ENCODE measurements at regions not wholly inside any gene's neighbourhood (a gene's known extent, or its start where the extent isn't known, plus 50 kb on each side); places are given as distances from the start of the nearest gene placed in this dataset.

DNA sequence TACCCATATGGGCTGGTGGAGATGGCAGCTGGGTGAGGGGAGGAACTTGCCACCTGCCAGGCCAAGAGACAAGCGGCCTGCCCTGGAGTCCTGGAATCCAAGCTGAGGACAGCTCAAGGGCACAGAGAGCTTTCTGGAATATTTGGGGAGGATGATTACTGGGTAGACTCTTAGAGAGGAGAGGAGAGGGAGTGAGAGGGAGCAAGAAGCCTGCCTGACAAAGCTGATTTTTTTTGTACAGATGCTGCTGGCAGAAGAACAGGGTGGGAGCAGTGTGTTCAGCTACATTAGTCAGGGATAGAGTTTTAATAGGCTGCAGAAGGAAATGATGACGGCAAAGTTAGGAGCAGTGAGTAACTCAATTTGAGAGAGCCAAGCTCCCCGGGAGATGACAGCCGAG lies 299.3 kb downstream of the NXPE2 start:
- no peak overlapping the region for H3K4me3 Mint-ChIP-seq (ENCODE audit: unreplicated experiment)
- H3K36me3 Mint-ChIP-seq (ENCODE audit: low read depth, unreplicated experiment) = no peaks in the 10 kb centered on the region
- Histone ChIP-seq H3K36me3 (ENCODE audit: insufficient read depth, low read length) (no peaks in the 10 kb centered on the region), H3K4me3 (ENCODE audit: insufficient read depth, low read depth, low read length) (no peak overlapping the region), H3K79me2 (ENCODE audit: insufficient read depth, low read length) (no peaks in the 10 kb centered on the region), H3K27me3 (ENCODE audit: insufficient read depth, low read length) (no peaks in the 10 kb centered on the region), H3K4me2 (ENCODE audit: low read length) (no peak overlapping the region), H3K27ac (ENCODE audit: low read depth, low read length) (no peak overlapping the region), H2AFZ (ENCODE audit: low read depth, low read length) (no peak overlapping the region), H3K9ac (ENCODE audit: low read length) (no peak overlapping the region), H3K4me1 (ENCODE audit: insufficient read depth, low read length) (no peaks in the 10 kb centered on the region), H3K9me3 (ENCODE audit: insufficient read depth, low read depth, low read length) (no peaks in the 10 kb centered on the region), H4K20me1 (ENCODE audit: insufficient read depth, low read length) (no peaks in the 10 kb centered on the region)
- no peaks in the 10 kb centered on the region for H3K4me1 Mint-ChIP-seq (ENCODE audit: low read depth, unreplicated experiment)
- H3K27me3 Mint-ChIP-seq (ENCODE audit: low read depth, unreplicated experiment) = peaks cover under 1% of the 10 kb centered on the region
- H3K9me3 Mint-ChIP-seq (ENCODE audit: unreplicated experiment) = no peaks in the 10 kb centered on the region
- DNase-seq (ENCODE audit: low read depth) = no peak
- H3K27ac Mint-ChIP-seq (ENCODE audit: unreplicated experiment) = no peak overlapping the region
- no peak for FAIRE-seq
- TF ChIP-seq, protein P1, sequence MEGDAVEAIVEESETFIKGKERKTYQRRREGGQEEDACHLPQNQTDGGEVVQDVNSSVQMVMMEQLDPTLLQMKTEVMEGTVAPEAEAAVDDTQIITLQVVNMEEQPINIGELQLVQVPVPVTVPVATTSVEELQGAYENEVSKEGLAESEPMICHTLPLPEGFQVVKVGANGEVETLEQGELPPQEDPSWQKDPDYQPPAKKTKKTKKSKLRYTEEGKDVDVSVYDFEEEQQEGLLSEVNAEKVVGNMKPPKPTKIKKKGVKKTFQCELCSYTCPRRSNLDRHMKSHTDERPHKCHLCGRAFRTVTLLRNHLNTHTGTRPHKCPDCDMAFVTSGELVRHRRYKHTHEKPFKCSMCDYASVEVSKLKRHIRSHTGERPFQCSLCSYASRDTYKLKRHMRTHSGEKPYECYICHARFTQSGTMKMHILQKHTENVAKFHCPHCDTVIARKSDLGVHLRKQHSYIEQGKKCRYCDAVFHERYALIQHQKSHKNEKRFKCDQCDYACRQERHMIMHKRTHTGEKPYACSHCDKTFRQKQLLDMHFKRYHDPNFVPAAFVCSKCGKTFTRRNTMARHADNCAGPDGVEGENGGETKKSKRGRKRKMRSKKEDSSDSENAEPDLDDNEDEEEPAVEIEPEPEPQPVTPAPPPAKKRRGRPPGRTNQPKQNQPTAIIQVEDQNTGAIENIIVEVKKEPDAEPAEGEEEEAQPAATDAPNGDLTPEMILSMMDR (IDR thresholded peaks at IDR 0.05; ENCODE audit: insufficient read depth, low read depth, low read length) = no peak
- no peak for TF ChIP-seq EZH2 (IDR thresholded peaks at IDR 0.05; ENCODE audit: insufficient read depth, low read length)

DNA sequence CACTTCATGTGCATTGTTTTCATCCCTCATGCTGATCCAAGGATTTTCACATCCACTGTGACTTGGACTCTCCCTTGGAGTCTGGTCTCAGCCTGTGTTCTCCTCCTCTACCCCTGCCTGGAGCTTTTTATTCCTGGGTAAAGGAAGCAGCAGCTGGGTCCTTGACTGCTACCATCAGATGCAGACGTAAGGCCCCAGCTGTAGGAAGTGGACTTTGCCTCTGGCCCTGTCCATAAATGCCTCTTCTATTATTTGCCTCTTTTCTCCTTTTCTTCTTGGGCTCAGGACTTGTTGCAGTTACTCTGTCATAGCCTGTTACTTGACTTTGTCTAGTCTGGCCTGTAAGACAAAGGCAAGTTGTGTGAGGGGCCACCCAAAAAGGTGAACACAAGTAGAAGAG lies 303.8 kb downstream of the NXPE2 start:
- FAIRE-seq = no peak
- no peaks in the 10 kb centered on the region for H3K36me3 Mint-ChIP-seq (ENCODE audit: low read depth, unreplicated experiment)
- no peak overlapping the region for H3K4me3 Mint-ChIP-seq (ENCODE audit: unreplicated experiment)
- H3K9me3 Mint-ChIP-seq (ENCODE audit: unreplicated experiment) = no peaks in the 10 kb centered on the region
- Histone ChIP-seq H3K79me2 (ENCODE audit: insufficient read depth, low read length) (no peaks in the 10 kb centered on the region), H3K9me3 (ENCODE audit: insufficient read depth, low read depth, low read length) (no peaks in the 10 kb centered on the region), H3K4me3 (ENCODE audit: insufficient read depth, low read depth, low read length) (no peak overlapping the region), H3K27me3 (ENCODE audit: insufficient read depth, low read length) (no peaks in the 10 kb centered on the region), H3K4me1 (ENCODE audit: insufficient read depth, low read length) (no peaks in the 10 kb centered on the region), H3K27ac (ENCODE audit: low read depth, low read length) (no peak overlapping the region), H3K36me3 (ENCODE audit: insufficient read depth, low read length) (no peaks in the 10 kb centered on the region), H3K4me2 (ENCODE audit: low read length) (no peak overlapping the region), H4K20me1 (ENCODE audit: insufficient read depth, low read length) (no peaks in the 10 kb centered on the region), H2AFZ (ENCODE audit: low read depth, low read length) (no peak overlapping the region), H3K9ac (ENCODE audit: low read length) (no peak overlapping the region)
- TF ChIP-seq EZH2 (IDR thresholded peaks at IDR 0.05; ENCODE audit: insufficient read depth, low read length) = no peak
- TF ChIP-seq, protein P1 (IDR thresholded peaks at IDR 0.05; ENCODE audit: insufficient read depth, low read depth, low read length) = no peak
- peaks cover 25% of the 10 kb centered on the region for H3K27me3 Mint-ChIP-seq (ENCODE audit: low read depth, unreplicated experiment)
- DNase-seq (ENCODE audit: low read depth) = no peak
- no peak overlapping the region for H3K27ac Mint-ChIP-seq (ENCODE audit: unreplicated experiment)
- no peaks in the 10 kb centered on the region for H3K4me1 Mint-ChIP-seq (ENCODE audit: low read depth, unreplicated experiment)

DNA sequence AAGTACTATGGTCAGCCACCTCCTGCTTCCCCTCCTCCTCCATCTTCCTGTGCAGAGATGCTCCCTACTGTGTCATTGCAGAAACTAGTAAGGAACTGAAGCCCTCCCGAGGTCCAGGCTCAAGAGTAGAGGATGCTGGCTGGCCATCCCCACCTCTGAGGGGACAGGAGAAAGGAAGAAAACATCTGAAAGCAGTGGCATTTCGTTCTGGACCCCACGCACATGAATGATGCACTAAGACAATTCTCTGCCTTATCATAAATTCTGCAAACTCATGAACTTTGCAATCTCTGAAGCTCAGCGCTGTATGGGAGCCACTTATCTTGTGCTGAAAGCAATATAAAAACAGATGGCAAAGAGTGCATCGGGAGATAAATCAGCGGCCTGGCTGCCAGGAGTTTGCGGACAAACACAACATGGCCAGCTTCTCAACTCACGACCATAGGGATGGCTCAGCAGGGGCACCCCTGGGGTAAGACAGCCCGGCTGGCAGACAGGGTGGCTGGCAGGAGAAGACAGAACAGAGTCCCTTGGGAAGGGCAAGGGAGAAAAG lies 306.4 kb downstream of the NXPE2 start:
- DNase-seq (ENCODE audit: low read depth) (no peak), FAIRE-seq (no peak)
- Histone ChIP-seq H3K4me3 (ENCODE audit: insufficient read depth, low read depth, low read length) (no peak overlapping the region), H3K9ac (ENCODE audit: low read length) (no peak overlapping the region), H3K27ac (ENCODE audit: low read depth, low read length) (no peak overlapping the region), H3K79me2 (ENCODE audit: insufficient read depth, low read length) (no peaks in the 10 kb centered on the region), H3K27me3 (ENCODE audit: insufficient read depth, low read length) (no peaks in the 10 kb centered on the region), H3K9me3 (ENCODE audit: insufficient read depth, low read depth, low read length) (no peaks in the 10 kb centered on the region), H3K36me3 (ENCODE audit: insufficient read depth, low read length) (no peaks in the 10 kb centered on the region), H3K4me2 (ENCODE audit: low read length) (no peak overlapping the region), H2AFZ (ENCODE audit: low read depth, low read length) (no peak overlapping the region), H3K4me1 (ENCODE audit: insufficient read depth, low read length) (no peaks in the 10 kb centered on the region), H4K20me1 (ENCODE audit: insufficient read depth, low read length) (no peaks in the 10 kb centered on the region)
- H3K9me3 Mint-ChIP-seq (ENCODE audit: unreplicated experiment) = no peaks in the 10 kb centered on the region
- no peak overlapping the region for H3K4me3 Mint-ChIP-seq (ENCODE audit: unreplicated experiment)
- H3K4me1 Mint-ChIP-seq (ENCODE audit: low read depth, unreplicated experiment) = no peaks in the 10 kb centered on the region
- TF ChIP-seq EZH2 (IDR thresholded peaks at IDR 0.05; ENCODE audit: insufficient read depth, low read length) = no peak
- TF ChIP-seq, protein P1 (IDR thresholded peaks at IDR 0.05; ENCODE audit: insufficient read depth, low read depth, low read length) = no peak
- no peaks in the 10 kb centered on the region for H3K36me3 Mint-ChIP-seq (ENCODE audit: low read depth, unreplicated experiment)
- H3K27me3 Mint-ChIP-seq (ENCODE audit: low read depth, unreplicated experiment) = peaks cover 37% of the 10 kb centered on the region
- no peak overlapping the region for H3K27ac Mint-ChIP-seq (ENCODE audit: unreplicated experiment)

Data from astrocyte (in vitro differentiated cells and primary cell).